AG04450 (cell line): ENCODE measurements at regions not wholly inside any gene's neighbourhood (a gene's known extent, or its start where the extent isn't known, plus 50 kb on each side); places are given as distances from the start of the nearest gene placed in this dataset.

Experiments used
- CTCF ChIA-PET: fragments of 300-600, 350-600 bp; formaldehyde crosslinking; extraction: SDS; loops from one replicate; lab custom pipeline; 2022; ENCODE audit warnings: antibody characterized with exemption, inconsistent platforms; lab: Charles Lee
- POLR2A ChIA-PET: fragments of 350-600 bp; formaldehyde crosslinking; extraction: SDS; loops from one replicate; lab custom pipeline; 2021; ENCODE audit warnings: antibody characterized with exemption, inconsistent platforms; lab: Yijun Ruan, JAX
- DNase-seq: peaks from one replicate; pipeline ENCODE4 v3.0.0-alpha.2; 2011; ENCODE audit warnings: low read depth, low spot score
- H3K27ac ChIP-seq: one replicate; pipeline ENCODE4 v1.5.1; 2012; ENCODE audit warnings: low read depth, low read length, control low read depth
- H3K27me3 ChIP-seq: one replicate; pipeline ENCODE4 v1.6.0; 2012; ENCODE audit warnings: low read length; ENCODE audit not compliant: control insufficient read depth, insufficient read depth
- H3K4me3 ChIP-seq: 2 replicates; pipeline ENCODE4 v1.5.1; 2011; ENCODE audit warnings: mild to moderate bottlenecking, low read depth, low read length, control low read depth
- H3K9me3 ChIP-seq: 2 replicates; pipeline ENCODE4 v1.5.1; 2012; ENCODE audit warnings: low read length; ENCODE audit not compliant: control insufficient read depth, insufficient read depth
- CTCF ChIP-seq: IDR thresholded peaks from 2 replicates; pipeline ENCODE4 v1.5.1; 2011; ENCODE audit warnings: low read depth, low read length, control low read depth, inconsistent platforms

GRCh38 chr22:48551061-48551460 lies 1276.6 kb downstream of the BRD1 start:
- Histone ChIP-seq H3K27me3 (no peaks in the 10 kb centered on the region), H3K27ac (no peak overlapping the region), H3K4me3 (no peak overlapping the region), H3K9me3 (peaks cover 92% of the 10 kb centered on the region)
- POLR2A ChIA-PET, result no interaction called here
- no peak for TF ChIP-seq CTCF
- CTCF ChIA-PET, result no interaction called here
- DNase-seq, result no peak

GRCh38 chr22:48548391-48548790 lies 1279.3 kb downstream of the BRD1 start:
- Histone ChIP-seq H3K27ac (no peak overlapping the region), H3K4me3 (no peak overlapping the region), H3K27me3 (no peaks in the 10 kb centered on the region), H3K9me3 (peaks cover 96% of the 10 kb centered on the region)
- no peak for DNase-seq
- TF ChIP-seq CTCF, result no peak
- POLR2A ChIA-PET, result no interaction called here
- CTCF ChIA-PET, result no interaction called here

- H3K27me3 ChIP-seq, result no peaks in the 10 kb centered on the region
- peaks cover 96% of the 10 kb centered on the region for H3K9me3 ChIP-seq
- ChIA-PET CTCF (no interaction called here), POLR2A (no interaction called here)
- H3K4me3 ChIP-seq, result no peak overlapping the region
- H3K27ac ChIP-seq, result no peak overlapping the region
- no peak for TF ChIP-seq CTCF
- DNase-seq, result no peak
These were observed 1279.7 kb downstream of the BRD1 start for GRCh38 chr22:48547971-48548370.

- ChIA-PET CTCF (no interaction called here), POLR2A (no interaction called here)
- peaks cover 96% of the 10 kb centered on the region for H3K9me3 ChIP-seq
- H3K4me3 ChIP-seq, result no peak overlapping the region
- no peak overlapping the region for H3K27ac ChIP-seq
- DNase-seq, result no peak
- TF ChIP-seq CTCF, result no peak
- no peaks in the 10 kb centered on the region for H3K27me3 ChIP-seq
These were observed 1280.8 kb downstream of the BRD1 start for GRCh38 chr22:48546653-48547424.

GRCh38 chr22:48545987-48546386 lies 1281.7 kb downstream of the BRD1 start:
- H3K27ac ChIP-seq, result no peak overlapping the region
- CTCF ChIA-PET, result no interaction called here
- no peak for TF ChIP-seq CTCF
- H3K4me3 ChIP-seq, result no peak overlapping the region
- DNase-seq, result no peak
- POLR2A ChIA-PET, result no interaction called here
- no peaks in the 10 kb centered on the region for H3K27me3 ChIP-seq
- peaks cover 96% of the 10 kb centered on the region for H3K9me3 ChIP-seq
